Neural cell (in vitro differentiated cells): ENCODE measurements at regions not wholly inside any gene's neighbourhood (a gene's known extent, or its start where the extent isn't known, plus 50 kb on each side); places are given as distances from the start of the nearest gene placed in this dataset.

Source experiments
- EP300 ChIP-seq: fragments of 450-650 bp; conservative IDR thresholded peaks from 2 replicates; pipeline ENCODE4 v1.6.1; 2014; ENCODE audit warnings: antibody characterized with exemption, mild to moderate bottlenecking, moderate library complexity; ENCODE audit not compliant: poor library complexity, severe bottlenecking
- EZH2 ChIP-seq: fragments of 200-600, 300-800 bp; shearing (Covaris generic), sonication (generic); IDR thresholded peaks from 2 replicates; pipeline ENCODE4 v1.6.1; 2014; ENCODE audit warnings: antibody characterized with exemption, low read length, borderline replicate concordance, mild to moderate bottlenecking; ENCODE audit not compliant: insufficient read depth, poor library complexity, severe bottlenecking
- POLR2AphosphoS5 ChIP-seq: IDR thresholded peaks from 2 replicates; pipeline ENCODE4 v1.6.1; 2012
- RAD21 ChIP-seq: fragments of 450-650 bp; conservative IDR thresholded peaks from 2 replicates; pipeline ENCODE4 v1.6.1; 2014; ENCODE audit warnings: antibody characterized with exemption, mild to moderate bottlenecking, moderate library complexity
- SMC3 ChIP-seq: fragments of 450-650 bp; conservative IDR thresholded peaks from 2 replicates; pipeline ENCODE4 v1.6.1; 2014; ENCODE audit warnings: antibody characterized with exemption, mild to moderate bottlenecking, moderate library complexity; ENCODE audit not compliant: poor library complexity
- TAF1 ChIP-seq: IDR thresholded peaks from 2 replicates; pipeline ENCODE4 v1.6.1; 2012; ENCODE audit warnings: low read depth
- TF ChIP-seq, protein P1 (sequence below): fragments of 450-650 bp; IDR thresholded peaks from 2 replicates; pipeline ENCODE4 v1.5.1; 2014; ENCODE audit warnings: antibody characterized with exemption, mild to moderate bottlenecking, moderate library complexity; ENCODE audit not compliant: poor library complexity, severe bottlenecking
- TF ChIP-seq, protein P2 (sequence below): IDR thresholded peaks from 2 replicates; pipeline ENCODE4 v1.6.1; 2012; ENCODE audit warnings: borderline replicate concordance

DNA sequence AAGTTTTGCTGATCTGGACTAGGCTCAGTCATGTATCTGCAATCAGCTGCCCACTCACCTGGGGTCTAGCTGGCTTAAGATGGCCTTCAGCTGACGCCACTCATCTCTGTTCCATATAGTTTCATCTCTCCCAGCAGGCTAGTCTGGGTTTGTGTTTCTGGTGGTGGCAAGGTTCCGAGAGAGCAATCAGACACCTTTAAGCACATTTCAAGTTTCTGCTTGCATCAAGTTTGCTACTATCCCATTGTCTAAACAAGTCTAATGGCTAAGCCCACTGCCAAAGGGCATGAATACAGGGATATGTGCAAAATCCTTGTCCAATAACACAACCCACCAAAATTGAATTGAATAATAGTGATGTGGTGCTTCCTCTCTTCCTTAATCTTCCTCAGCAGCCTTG is 251.7 kb downstream of the PIK3R1 start:
- TF ChIP-seq EP300 (no peak), TAF1 (no peak), POLR2AphosphoS5 (no peak), EZH2 (no peak), RAD21 (no peak), SMC3 (no peak)
- TF ChIP-seq, protein P1, sequence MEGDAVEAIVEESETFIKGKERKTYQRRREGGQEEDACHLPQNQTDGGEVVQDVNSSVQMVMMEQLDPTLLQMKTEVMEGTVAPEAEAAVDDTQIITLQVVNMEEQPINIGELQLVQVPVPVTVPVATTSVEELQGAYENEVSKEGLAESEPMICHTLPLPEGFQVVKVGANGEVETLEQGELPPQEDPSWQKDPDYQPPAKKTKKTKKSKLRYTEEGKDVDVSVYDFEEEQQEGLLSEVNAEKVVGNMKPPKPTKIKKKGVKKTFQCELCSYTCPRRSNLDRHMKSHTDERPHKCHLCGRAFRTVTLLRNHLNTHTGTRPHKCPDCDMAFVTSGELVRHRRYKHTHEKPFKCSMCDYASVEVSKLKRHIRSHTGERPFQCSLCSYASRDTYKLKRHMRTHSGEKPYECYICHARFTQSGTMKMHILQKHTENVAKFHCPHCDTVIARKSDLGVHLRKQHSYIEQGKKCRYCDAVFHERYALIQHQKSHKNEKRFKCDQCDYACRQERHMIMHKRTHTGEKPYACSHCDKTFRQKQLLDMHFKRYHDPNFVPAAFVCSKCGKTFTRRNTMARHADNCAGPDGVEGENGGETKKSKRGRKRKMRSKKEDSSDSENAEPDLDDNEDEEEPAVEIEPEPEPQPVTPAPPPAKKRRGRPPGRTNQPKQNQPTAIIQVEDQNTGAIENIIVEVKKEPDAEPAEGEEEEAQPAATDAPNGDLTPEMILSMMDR, result no peak
- TF ChIP-seq, protein P2, sequence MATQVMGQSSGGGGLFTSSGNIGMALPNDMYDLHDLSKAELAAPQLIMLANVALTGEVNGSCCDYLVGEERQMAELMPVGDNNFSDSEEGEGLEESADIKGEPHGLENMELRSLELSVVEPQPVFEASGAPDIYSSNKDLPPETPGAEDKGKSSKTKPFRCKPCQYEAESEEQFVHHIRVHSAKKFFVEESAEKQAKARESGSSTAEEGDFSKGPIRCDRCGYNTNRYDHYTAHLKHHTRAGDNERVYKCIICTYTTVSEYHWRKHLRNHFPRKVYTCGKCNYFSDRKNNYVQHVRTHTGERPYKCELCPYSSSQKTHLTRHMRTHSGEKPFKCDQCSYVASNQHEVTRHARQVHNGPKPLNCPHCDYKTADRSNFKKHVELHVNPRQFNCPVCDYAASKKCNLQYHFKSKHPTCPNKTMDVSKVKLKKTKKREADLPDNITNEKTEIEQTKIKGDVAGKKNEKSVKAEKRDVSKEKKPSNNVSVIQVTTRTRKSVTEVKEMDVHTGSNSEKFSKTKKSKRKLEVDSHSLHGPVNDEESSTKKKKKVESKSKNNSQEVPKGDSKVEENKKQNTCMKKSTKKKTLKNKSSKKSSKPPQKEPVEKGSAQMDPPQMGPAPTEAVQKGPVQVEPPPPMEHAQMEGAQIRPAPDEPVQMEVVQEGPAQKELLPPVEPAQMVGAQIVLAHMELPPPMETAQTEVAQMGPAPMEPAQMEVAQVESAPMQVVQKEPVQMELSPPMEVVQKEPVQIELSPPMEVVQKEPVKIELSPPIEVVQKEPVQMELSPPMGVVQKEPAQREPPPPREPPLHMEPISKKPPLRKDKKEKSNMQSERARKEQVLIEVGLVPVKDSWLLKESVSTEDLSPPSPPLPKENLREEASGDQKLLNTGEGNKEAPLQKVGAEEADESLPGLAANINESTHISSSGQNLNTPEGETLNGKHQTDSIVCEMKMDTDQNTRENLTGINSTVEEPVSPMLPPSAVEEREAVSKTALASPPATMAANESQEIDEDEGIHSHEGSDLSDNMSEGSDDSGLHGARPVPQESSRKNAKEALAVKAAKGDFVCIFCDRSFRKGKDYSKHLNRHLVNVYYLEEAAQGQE, result no peak
